Spleen (tissue), 11 donors: ENCODE measurements at regions not wholly inside any gene's neighbourhood (a gene's known extent, or its start where the extent isn't known, plus 50 kb on each side); places are given as distances from the start of the nearest gene placed in this dataset.
A peak's percentile ranks its signal among the peaks of the same experiment; 100 is the strongest.

ENCODE experiments used
- DNase-seq: peaks from one replicate; pipeline ENCODE4 v3.0.0-alpha.2; 2020
- H3K27ac ChIP-seq, 8 donors: fragments of 200-600 bp; sonication (generic) in 7 of 8; 1 replicate in 4 of 8; 2 replicates in 4 of 8; pipeline versions ENCODE4 v1.5.0 to v1.8.0; 2016 to 2021; ENCODE audit warnings: inconsistent platforms in 4 of 8, mild to moderate bottlenecking in 4 of 8, moderate library complexity in 1 of 8
- H3K27me3 ChIP-seq, 7 donors: fragments of 200-600 bp; sonication (generic) in 6 of 7; replicated peaks in 1 of 7; 1 replicate in 4 of 7; 2 replicates in 3 of 7; pipeline versions ENCODE4 v1.5.0 to v1.8.0; 2016 to 2021; ENCODE audit warnings: inconsistent platforms in 3 of 7, mild to moderate bottlenecking in 1 of 7
- H3K36me3 ChIP-seq, 6 donors: fragments of 200-600 bp; sonication (generic) in 5 of 6; 1 replicate in 4 of 6; 2 replicates in 2 of 6; pipeline versions ENCODE4 v1.5.0 to v1.8.0; 2016 to 2021; ENCODE audit warnings: inconsistent platforms in 2 of 6
- H3K4me1 ChIP-seq, 6 donors: fragments of 200-600 bp; sonication (generic) in 5 of 6; 1 replicate in 3 of 6; 2 replicates in 3 of 6; pipeline versions ENCODE4 v1.5.0 to v1.8.0; 2016 to 2021; ENCODE audit warnings: inconsistent platforms in 3 of 6
- H3K4me3 ChIP-seq, 8 donors: fragments of 200-600 bp; sonication (generic) in 7 of 8; 1 replicate in 4 of 8; 2 replicates in 4 of 8; pipeline versions ENCODE4 v1.5.0 to v1.8.0; 2016 to 2021; ENCODE audit warnings: inconsistent platforms in 4 of 8, mild to moderate bottlenecking in 4 of 8, moderate library complexity in 2 of 8
- H3K9me3 ChIP-seq, 8 donors: fragments of 200-600 bp; sonication (generic) in 7 of 8; 1 replicate in 4 of 8; 2 replicates in 4 of 8; pipeline versions ENCODE4 v1.5.0 to v1.8.0; 2016 to 2021; ENCODE audit warnings: inconsistent platforms in 4 of 8
- POLR2A ChIP-seq, 3 donors: fragments of 450-650 bp; IDR thresholded peaks; one replicate each; pipeline ENCODE4 v1.5.1; 2017; ENCODE audit warnings: antibody characterized with exemption in 3 of 3, mild to moderate bottlenecking in 1 of 3
- POLR2AphosphoS5 ChIP-seq, 3 donors: sonication (generic); formaldehyde crosslinking; IDR thresholded peaks; one replicate each; pipeline ENCODE4 v1.5.1; 2017; ENCODE audit warnings: antibody characterized with exemption in 3 of 3
- WGBS, 5 donors: extraction: QIAGEN DNeasy Blood & Tissue Kit in 3 of 5; methylation state at CpG; one replicate each; pipeline versions ENCODE4 v1.1.5 to v1.1.7; 2013 to 2018; 5-methylcytosine and 5-hydroxymethylcytosine counted together
- intact Hi-C: fragments of 100-400 bp; cut with DNase I; formaldehyde crosslinking; loops from one replicate; pipeline ENCODE4 v1.15.0; 2023; ENCODE audit warnings: low total_unique reads
- TF ChIP-seq, protein P1 (sequence below), 11 experiments: fragments of 200-600 bp in 7 of 11; fragments of 450-650 bp in 4 of 11; sonication (generic) in 4 of 11; IDR thresholded peaks in 8 of 11; conservative IDR thresholded peaks in 3 of 11; 1 replicate in 7 of 11; 2 replicates in 4 of 11; pipeline versions ENCODE4 v1.4.0 to v1.8.0; 2016 to 2021; ENCODE audit warnings: antibody characterized with exemption in 11 of 11, inconsistent platforms in 4 of 11, mild to moderate bottlenecking in 1 of 11
- donor health status: healthy with polysubstance abuse.
- donor health status: DM: no; HTN: no; CAD: no; lungs with moderate emphysema.
- donor health status: DM: no; HTN: no; CAD: no.
- donor health status: Bipolar disorder and iron deficiency.
- donor health status: healthy.
- donor health status: DM: no; HTN: no; CAD: no.
- donor health status: DM: yes; HTN: yes; CAD: no.

DNA sequence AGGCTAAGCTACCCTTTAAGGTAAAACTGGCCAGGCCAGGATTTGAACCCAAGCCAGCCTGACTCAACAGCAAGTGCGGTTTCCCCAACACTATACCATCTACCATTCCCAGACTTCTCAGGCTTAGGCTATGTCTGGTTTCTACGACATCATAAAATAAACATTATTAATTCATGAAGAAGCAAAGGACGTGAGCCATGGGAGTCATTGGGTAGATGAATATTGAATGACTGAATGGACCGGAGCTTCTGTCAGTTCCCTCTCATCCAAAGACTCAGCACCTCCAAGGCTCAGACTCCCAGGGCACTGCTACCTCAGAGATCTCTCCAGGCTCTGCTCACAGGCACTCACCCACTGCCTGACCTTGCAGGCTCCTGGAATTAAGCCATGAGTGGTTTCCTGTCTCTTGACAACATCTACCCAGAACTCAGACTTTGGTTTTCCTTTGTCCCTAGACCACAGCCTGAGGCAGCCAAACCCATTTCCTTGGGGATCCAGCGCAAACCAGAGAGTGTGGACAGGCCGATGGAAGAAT is 64.6 kb upstream of the STEAP1B start:
- no peaks in the 10 kb centered on the region for H3K36me3 ChIP-seq
- WGBS, 5 donors, result 47 to 59% (median 49%) methylated on average over 6 of the region's 6 CpGs
- H3K4me1 ChIP-seq, result peaks cover 46 to 79% (median 62%) of the 10 kb centered on the region in 6 donors
- intact Hi-C loops, result loop anchor here (10.0 kb wide), 1 partner anchor 490 kb away; no protein-coding TSS in a partner anchor
- peak overlapping the region in 1 of 8 donors; percentile 54 for H3K4me3 ChIP-seq
- TF ChIP-seq POLR2AphosphoS5 (IDR thresholded peaks at IDR 0.05), result no peak
- TF ChIP-seq POLR2A (IDR thresholded peaks at IDR 0.05), result no peak
- TF ChIP-seq, protein P1, sequence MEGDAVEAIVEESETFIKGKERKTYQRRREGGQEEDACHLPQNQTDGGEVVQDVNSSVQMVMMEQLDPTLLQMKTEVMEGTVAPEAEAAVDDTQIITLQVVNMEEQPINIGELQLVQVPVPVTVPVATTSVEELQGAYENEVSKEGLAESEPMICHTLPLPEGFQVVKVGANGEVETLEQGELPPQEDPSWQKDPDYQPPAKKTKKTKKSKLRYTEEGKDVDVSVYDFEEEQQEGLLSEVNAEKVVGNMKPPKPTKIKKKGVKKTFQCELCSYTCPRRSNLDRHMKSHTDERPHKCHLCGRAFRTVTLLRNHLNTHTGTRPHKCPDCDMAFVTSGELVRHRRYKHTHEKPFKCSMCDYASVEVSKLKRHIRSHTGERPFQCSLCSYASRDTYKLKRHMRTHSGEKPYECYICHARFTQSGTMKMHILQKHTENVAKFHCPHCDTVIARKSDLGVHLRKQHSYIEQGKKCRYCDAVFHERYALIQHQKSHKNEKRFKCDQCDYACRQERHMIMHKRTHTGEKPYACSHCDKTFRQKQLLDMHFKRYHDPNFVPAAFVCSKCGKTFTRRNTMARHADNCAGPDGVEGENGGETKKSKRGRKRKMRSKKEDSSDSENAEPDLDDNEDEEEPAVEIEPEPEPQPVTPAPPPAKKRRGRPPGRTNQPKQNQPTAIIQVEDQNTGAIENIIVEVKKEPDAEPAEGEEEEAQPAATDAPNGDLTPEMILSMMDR (IDR thresholded peaks at IDR 0.05 in 8 of 11, conservative IDR thresholded peaks at IDR 0.05 in 3 of 11), result no peak
- H3K9me3 ChIP-seq, result no peaks in the 10 kb centered on the region
- peak overlapping the region in 2 of 8 donors; percentile 40 to 75 for H3K27ac ChIP-seq
- H3K27me3 ChIP-seq, result peaks cover 0 to 17% (median 0%) of the 10 kb centered on the region in 7 donors
- no peak for DNase-seq

DNA sequence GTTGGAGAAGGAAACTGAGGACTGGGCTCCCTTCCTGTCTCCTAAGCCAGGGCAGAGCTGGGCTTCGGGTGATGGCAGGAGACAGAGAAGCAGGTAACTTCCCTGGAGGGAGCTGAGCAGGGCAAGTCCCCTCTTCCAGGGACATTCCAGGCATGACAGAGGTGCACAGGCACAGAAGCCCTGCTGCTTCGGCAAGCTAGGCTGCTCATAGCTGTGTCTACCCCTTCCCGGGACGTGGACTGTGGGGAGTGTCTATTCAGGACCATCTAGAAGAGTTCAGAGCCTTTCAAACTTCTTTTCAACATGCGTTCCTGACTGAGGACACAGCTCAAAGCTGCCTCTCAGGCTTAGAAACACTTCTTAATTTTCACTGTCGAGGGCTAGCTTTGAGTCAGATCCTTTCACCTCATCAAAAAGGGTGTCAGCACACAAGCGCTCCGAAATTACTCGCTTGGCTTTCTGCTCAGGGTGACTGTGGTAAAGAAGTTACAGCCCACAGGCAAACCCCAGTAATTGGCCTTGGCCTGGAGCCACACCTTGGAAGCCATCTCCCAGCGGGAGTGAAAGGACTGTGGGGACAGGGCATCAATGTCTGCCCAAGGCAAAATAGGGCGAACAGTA is 63.7 kb upstream of the STEAP1B start:
- peaks cover 0 to 17% (median 0%) of the 10 kb centered on the region in 7 donors for H3K27me3 ChIP-seq
- H3K4me1 ChIP-seq, result peaks cover 44 to 74% (median 60%) of the 10 kb centered on the region in 6 donors
- peak overlapping the region in 5 of 8 donors; percentile 0 to 75 (median 17) for H3K27ac ChIP-seq
- WGBS, 5 donors, result 36 to 47% (median 42%) methylated on average over 11 of the region's 11 CpGs
- TF ChIP-seq POLR2A (IDR thresholded peaks at IDR 0.05), result no peak
- TF ChIP-seq POLR2AphosphoS5 (IDR thresholded peaks at IDR 0.05), result no peak
- TF ChIP-seq, protein P1 (IDR thresholded peaks at IDR 0.05 in 8 of 11, conservative IDR thresholded peaks at IDR 0.05 in 3 of 11), result no peak
- no peaks in the 10 kb centered on the region for H3K9me3 ChIP-seq
- no peaks in the 10 kb centered on the region for H3K36me3 ChIP-seq
- no peak for DNase-seq
- intact Hi-C loops, result loop anchor here (10.0 kb wide), 1 partner anchor 491 kb away; no protein-coding TSS in a partner anchor
- H3K4me3 ChIP-seq, result peak overlapping the region in 1 of 8 donors; percentile 54

DNA sequence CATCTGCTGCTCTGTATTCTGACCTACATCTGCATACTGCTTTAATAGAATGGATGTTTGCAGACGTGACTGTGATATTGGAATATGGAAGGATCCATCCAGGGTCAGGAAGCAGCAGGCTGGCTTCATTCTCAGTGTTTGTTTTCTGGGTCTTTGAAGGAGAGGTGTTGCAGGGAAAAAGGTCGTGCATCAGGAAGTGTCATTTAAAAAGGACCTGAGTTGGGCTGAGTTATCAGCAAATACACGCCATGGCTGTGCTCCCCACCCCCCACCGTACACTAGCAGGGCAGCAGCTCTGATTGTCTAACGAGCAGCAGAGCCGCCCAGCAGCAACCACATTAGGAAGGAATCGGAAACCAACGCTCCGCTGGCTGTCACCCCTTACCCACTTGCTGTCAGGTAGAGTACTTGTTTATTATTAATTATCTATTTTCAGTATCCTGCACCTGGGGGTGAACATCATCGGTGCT is 63.1 kb upstream of the STEAP1B start:
- TF ChIP-seq POLR2AphosphoS5 (IDR thresholded peaks at IDR 0.05) (no peak), POLR2A (IDR thresholded peaks at IDR 0.05) (no peak)
- TF ChIP-seq, protein P1 (IDR thresholded peaks at IDR 0.05 in 8 of 11, conservative IDR thresholded peaks at IDR 0.05 in 3 of 11), result no peak
- Histone ChIP-seq H3K27me3 (peaks cover 0 to 17% (median 0%) of the 10 kb centered on the region in 7 donors), H3K4me1 (peaks cover 44 to 74% (median 60%) of the 10 kb centered on the region in 6 donors), H3K27ac (peak overlapping the region in 4 of 8 donors; percentile 0 to 75 (median 21)), H3K9me3 (no peaks in the 10 kb centered on the region), H3K4me3 (peak overlapping the region in 1 of 8 donors; percentile 54), H3K36me3 (no peaks in the 10 kb centered on the region)
- WGBS, 5 donors, result 11 to 19% (median 18%) methylated on average over 10 of the region's 10 CpGs
- intact Hi-C loops, result loop anchor here (10.0 kb wide), 1 partner anchor 492 kb away; no protein-coding TSS in a partner anchor
- DNase-seq, result no peak
